GM19468 (cell line): ENCODE measurements at regions not wholly inside any gene's neighbourhood (a gene's known extent, or its start where the extent isn't known, plus 50 kb on each side); places are given as distances from the start of the nearest gene placed in this dataset.
A peak's percentile ranks its signal among the peaks of the same experiment; 100 is the strongest.
"Not testable (repeated sequence)": the region's sequence is repeated elsewhere in the genome, so short reads cannot be mapped to it uniquely, and the experiment has no call there.

ENCODE experiments used
- ATAC-seq: cut with Tn5 transposase; IDR thresholded peaks from one replicate; pipeline ENCODE4 v1.9.1; 2021; ENCODE audit warnings: mild to moderate bottlenecking, moderate library complexity, moderate number of reproducible peaks; ENCODE audit not compliant: unreplicated experiment; ENCODE audit errors: extremely low read depth

DNA sequence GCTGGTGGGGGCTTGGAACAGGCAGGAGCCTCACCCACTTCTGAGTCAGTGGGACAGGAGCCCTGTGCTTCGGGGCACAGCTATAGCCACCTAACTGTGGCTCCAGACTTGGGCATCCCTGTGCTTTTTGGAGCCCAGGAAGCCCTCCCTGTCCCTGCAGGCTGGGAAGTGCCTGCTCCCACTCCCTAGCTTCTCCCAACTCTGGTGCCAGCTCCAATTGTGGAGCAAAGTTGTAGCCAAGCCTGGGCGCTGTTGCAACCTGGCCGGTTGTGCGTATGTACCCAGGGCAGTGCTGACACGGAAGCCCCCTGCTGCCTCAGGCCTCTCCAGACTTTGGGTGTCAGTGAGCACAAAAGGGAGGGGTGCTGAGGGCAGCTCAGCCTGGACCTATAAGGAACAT lies 601.7 kb upstream of the GJE1 start:
- ATAC-seq, result no peak

DNA sequence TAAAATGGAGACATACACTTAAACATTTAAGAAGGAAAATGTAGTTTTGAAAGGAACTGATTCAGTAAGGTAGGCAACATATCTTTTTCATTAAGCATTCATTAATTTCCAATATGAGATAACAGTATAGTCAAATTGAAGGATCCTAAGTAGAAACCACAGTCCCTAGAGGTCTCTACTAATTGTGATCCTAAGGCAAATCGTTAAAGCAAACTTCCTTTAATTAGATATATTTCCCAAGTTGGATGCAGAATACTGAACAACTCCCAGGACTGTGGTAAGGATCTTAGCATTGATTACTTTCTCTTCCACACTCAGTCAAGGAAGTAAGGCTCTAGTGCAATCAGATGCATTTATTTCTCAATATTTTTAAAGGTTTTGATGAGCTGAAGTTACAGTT lies 604.1 kb upstream of the GJE1 start:
- ATAC-seq, result no peak

DNA sequence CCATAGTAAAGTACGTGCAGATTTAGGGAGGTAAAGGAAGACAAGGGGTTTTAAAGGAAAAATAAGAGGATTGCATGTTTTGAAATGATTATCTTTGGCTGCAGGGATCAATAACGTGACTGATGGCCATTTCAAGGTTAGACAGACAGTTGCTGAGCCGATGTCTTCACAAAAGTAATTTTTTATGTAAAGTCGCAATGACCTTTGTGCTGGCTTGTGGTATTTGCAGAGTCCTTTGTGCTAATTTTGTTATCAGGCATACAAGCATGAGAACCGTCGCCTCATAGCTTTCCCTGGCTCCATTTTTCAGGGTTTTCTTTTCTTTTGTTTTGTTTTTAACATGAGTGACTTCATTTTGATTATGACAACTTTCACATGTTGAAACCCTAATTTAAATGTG lies 605.7 kb upstream of the GJE1 start:
- no peak for ATAC-seq

DNA sequence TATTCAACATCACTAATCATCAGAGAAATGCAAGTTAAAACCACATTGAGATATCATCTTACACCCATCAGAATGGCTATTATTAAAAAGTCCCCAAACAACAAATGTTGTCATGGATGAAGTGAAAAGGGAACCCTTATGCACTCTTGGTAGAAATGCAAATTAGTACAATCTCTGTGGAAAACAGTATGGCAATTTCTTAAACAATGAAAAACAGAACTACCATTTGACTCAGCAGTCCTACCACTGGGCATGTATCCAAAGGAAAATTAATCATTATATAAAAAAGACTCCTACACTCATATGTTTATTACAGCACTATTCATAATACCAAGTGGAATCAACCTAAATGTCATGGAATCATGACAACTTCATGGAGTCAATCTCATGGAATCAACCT lies 611.3 kb upstream of the GJE1 start:
- no peak for ATAC-seq

DNA sequence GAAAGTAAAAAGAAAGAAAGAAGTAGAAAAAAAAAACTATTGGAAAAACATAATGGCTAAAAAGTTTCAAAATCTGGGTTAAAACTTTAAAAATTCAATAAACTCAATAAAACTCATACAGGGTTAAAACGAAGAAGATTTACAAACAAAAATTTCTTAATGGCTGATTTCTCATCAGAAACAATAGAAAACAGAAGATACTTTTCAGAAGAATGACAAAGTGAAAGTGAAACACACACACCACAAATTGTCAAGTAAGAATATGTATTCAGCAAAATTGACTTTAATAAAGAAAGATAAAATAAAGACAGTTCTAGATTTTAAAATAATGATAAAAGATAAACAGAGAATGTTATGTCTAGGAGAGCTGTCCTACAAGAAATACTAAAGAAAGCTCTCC lies 618.9 kb upstream of the GJE1 start:
- ATAC-seq, result no peak

DNA sequence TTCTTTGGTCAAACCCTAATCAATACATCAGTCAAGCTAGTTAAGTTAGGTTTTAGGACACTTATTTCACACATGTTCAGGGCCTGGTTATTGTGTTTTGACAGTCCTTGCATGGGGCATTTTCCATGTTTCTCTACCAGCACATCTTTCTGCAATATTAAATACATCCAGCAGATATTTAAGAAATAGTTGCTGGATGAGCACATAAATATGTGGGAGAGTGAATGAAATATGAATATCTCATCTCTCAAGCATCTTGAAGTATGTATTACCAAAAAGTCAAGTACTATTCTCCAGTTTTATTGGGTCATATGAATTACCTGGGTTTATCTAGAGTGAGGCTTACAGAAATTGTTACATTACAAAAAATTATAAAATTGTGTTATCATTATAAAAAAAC lies 621.9 kb upstream of the GJE1 start:
- no peak for ATAC-seq

DNA sequence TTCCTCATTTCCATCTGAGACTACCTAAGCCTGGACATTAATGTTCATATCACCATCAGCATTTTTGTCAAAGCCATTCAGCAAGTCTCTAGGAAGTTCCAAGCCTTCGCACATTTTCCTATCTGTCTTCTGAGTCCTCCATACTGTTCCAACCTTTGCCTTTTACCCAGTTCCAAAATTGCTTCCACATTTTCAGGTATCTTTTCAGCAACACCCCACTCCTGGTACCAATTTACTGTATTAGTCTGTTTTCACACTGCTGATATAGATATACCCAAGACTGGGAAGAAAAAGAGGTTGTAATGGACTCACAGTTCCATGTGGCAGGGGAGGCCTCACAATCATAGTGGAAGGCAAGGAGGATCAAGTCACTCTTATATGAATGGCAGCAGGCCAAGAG lies 626.7 kb upstream of the GJE1 start:
- not testable (repeated sequence) for ATAC-seq

DNA sequence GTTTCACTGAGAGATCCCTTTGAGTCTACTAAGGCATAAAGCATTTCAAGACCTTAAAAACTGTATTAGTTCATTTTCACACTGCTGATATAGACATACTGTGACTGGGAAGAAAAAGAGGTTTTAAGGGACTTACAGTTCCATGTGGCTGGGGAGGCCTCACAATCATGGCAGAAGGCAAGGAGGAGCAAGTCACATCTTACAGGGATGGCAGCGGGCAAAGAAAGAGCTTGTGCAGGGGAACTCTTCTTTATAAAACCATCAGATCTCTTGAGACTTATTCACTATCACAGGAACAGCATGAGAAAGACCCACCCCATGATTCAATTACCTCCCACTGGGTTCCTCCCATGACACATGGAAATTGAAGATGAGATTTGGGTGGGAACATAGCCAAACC lies 628.4 kb upstream of the GJE1 start:
- not testable (repeated sequence) for ATAC-seq

DNA sequence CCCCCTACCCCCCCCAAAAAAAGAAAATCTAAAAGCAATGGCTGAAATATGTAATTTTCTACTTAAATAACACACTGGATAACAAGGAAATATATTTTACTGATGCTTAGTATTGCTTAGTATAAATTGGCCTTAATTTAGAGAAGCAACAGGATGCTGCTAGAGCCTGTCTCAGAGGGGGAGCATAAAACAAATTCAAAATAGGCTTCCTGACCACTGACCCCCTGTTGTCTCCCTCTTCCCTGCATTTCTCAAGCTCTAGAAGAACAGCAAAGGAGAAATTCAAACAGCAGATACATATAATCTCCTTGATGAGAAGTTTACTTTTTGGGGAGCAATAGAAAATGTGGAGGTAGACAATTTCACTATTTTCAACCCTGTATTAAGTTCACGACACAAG lies 631.1 kb upstream of the GJE1 start:
- no peak for ATAC-seq

DNA sequence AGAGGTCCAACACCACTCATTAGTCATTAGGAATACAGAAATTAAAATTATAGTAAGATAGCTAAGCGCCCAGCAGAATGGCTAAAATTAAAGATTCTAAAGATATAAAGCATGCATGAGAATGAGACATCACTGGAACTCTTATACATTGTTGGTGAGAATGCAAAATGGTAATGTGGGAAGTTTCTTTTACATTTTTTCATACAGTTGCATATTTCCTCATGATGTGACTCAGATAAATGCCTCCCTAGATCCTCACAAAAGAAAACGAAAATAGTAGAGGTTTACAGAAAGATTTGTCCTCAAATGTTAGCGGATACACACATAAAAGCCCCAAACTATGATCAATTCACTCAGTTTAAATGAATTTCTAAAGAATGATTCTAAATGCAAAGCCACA lies 633.7 kb upstream of the GJE1 start:
- no peak for ATAC-seq

DNA sequence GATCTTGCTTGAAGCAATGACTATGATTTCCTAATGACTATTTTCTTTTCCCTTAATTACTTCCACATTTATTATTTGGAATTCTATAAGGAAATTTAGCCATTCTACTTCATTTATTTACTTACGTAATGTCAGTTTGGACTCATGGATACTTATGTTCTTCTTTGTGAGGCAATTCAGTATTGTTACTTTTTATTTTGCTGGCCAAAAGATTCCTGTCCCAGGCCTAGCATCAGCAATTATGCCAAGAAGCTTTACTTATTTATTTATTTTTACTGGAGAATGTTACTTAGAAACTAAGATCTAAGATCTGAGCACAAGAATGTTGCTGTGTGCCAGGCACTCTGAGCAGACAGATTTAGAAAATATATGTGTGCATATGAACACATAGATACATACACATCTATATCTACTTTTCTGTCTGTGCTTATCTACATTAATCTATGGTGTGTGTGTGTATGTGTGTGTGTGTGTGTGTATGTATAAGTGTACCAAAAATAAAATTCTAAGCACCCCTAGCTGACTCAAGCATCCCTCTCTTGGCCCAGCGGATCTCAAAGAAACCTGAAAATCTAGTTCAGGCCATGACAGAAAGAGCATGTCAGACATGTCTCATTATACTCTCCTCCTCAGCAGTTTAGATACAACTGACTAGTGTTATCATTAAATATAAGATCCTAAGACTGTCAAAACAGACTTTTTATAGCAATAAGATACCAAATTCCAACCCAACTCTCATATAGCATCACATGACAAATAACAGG lies 640.0 kb upstream of the GJE1 start:
- no peak for ATAC-seq

DNA sequence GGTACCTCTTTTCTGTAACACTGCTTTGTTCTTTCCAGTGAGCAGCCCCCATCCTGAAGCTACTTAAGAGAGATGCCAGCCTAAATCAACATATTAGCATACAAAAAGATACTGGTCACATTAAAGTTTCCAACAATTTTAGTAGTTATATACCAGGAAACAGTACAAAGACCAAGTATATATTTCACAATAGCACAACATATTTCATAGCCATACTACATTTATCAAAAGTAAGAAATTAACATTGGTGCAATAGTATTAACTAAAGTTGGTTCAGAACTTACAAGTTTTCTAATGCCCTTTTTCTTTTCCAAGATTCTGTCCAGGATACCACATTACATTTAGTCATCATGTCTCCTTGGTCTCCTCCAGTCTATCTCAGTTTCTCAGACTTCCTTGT lies 641.0 kb upstream of the GJE1 start:
- no peak for ATAC-seq

DNA sequence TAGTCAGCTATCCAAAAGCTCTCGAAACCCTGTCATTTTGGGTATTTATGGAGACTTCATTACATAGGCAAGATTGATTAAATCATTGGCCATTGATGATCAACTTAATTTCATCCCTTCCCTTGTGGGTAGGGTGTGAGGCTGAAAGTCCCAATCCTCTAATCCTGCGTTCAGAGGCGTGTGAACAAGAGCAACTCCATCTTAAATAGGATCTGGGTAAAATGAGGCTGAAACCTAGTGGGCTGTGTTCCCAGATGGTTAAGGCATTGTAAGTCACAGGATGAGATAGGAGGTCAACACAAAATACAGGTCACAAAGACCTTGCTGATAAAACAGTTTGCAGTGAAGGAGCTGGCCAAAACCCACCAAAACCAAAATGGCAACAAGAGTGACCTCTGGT lies 641.7 kb upstream of the GJE1 start:
- ATAC-seq, result no peak

DNA sequence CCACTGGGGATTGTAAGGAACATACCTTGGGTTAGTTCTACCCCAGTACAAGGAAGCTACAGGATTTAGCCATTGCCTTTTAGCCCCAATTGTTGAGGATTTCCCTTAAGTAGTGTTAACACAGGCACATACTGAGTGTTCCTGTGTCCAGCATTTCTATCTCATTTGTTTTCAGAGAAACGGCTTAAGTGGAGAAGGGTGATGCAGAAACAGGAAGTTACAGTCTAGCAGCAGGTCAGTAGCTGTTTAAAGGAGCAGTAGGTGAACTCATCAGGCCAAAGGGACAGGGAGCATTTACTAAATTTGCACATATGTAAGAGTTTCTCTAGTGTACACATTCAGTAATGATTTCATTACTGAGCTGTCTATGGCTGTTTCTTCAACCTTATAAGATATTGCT lies 644.2 kb upstream of the GJE1 start:
- no peak for ATAC-seq

DNA sequence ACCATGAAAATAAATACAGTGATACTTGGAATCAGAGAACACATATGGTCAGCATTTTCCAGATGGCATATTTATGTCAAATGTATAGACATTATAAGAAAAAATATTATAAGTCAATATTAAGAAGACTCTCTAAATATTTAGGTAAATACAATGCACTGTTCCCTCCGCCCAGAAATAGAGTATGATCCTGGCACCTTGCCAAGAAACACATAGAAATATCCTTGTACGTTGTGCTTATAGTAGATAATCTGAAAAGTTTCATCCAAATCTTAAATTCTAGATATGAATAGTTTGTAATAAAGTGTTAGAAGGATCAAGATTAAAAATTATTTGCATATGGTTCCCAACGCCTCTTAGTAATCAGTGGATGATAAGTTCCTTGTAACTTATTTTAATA lies 645.8 kb upstream of the GJE1 start:
- ATAC-seq, result no peak

DNA sequence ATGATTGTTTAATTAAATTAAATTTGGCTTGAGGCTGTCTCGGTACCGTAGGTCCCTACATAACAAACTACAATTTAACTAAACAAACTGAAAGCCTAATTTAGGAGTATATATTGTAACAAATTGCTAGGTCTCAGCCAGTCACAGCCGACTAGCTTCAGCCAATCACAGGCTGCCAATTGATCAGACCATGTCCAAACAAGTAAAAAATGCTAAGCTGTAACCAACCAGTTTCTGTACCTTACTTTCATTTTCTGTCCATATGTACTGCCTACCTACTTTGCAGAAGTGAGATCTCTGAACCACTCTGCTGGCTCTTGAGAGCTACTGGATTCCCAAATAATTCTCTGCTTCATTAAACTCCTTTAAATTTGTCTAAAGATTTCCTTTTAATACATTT lies 648.0 kb upstream of the GJE1 start:
- peak; percentile 78 for ATAC-seq

DNA sequence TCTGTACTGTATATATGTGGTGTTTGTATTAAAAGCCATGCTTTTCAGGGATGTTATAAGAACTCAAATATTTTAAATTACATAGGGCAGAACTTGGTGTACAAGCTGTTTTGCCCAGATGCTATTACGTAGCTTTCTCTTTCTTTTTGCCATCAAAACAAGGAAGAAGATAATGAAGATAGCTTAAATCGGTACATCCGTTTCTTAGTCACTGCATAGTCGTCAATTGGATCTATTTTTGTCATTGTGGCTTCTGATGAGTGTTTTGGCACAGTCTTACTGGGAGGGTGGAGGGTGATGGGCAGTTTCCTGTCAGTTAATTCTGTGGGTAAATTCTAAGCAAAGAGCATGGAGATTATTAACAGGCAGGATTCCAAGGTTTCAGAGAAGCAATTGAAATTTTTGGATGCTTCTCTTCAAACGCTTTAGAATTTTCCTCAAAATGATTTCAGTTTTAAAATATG lies 649.1 kb upstream of the GJE1 start:
- ATAC-seq, result peak; percentile 93

DNA sequence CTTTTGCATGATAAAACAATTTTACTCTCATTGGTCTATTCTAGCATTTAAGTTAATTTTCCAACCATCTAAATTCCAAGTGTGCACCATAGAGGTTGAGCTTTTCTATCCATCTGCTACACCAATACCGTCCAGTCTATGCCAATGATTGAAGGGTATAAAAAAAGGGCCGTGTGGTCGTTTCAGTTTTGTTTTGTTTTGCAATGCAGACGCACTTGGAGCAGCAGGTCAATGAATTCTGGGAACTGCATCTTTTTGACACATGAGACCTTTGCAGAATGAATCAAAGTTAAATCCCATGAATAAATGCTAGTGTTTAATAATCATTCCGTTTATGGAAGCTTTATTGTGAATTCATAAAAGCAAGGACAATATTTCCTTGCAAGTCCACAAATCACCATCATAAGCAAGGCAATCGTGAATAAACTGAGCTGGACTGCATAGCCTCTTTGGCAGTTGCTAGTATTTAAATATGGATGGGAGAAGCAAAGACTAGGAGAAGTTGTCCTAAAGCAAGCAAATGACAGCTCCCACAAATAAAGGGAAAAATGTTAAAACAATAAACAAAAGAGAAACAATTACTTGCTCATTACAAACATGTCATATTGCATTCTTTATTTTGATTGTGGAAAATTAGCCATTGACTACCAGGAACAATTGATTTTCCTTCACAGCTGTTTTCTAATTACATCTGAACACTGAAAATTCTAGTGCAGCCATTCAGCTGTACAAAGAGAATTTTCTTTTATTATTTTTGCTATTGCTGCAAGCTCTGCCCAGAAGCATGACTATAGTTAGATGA lies 649.7 kb upstream of the GJE1 start:
- no peak for ATAC-seq

DNA sequence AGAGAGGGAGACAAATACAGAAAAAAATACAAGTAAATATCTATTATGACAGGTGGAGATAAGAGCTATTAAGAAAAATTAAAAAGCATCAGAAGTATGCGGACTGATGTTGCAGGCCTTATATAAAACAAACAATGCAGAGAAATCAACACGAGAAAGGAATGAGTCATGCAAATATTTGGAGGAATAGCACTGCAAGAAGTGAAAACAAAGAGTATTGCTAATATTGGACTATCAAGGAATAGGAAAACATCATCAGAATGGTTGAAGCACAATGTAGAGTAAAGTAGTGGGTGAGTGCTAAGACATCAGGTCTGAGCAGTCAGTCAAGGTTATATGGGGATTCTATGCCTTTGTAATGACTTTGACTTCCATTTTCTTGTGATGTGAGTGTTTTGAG lies 657.5 kb upstream of the GJE1 start:
- ATAC-seq, result no peak

DNA sequence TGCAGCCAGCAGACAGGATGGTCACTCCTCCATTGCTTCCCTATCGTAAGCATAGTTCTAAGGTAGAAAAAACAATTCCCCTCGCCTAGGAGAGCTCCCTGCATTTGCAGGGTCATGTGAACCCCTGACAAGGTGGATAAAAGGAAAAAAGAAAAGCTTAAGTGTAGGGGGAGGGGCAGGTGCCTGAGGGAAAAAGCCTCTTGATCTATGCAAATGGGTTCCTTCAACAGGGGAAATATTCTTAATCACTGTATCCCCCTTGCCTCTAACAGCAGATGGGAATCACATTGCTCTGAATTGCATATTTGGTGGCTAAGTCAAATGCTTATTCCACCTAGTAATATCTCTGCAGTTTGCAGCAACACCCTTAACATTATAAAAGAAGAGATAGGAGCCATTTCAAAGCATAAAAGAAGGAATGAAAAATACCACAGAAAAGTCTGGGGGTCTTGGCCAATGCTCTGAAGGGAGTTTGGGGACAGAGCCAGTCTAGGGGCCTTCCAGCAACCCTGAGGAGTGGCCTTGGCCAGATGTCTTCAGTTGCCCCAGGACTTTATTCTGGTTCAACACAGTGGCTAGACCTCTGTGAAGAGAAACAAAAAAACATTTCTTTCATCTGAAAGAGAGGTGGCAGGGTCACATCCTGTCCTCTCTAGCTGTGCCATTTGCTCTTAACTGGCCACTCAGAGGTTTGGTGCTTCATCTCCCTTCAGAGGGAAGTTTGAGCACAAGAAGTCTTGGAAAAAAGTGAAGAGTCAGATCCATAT lies 660.4 kb upstream of the GJE1 start:
- ATAC-seq, result no peak

DNA sequence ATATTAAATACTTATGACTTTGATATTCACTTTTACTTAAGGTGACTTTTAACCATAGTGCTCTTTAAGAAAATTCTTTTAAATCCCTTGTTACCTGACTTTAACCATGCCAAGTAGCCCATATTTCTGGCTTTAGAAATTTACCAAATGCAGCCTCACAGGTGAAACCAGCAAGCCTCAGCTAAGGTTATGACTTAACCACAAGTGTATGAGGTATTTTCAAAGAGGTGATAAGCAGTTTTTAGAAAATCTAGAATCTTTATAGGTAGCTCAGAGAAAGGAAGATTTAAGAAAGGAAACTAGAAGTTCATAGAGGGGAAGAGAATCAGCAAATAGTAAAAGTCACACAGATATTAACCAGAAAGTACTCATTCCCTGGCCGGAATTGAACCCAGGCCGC lies 661.9 kb upstream of the GJE1 start:
- ATAC-seq, result no peak
